T-helper 2 cell (primary cell): ENCODE measurements at regions not wholly inside any gene's neighbourhood (a gene's known extent, or its start where the extent isn't known, plus 50 kb on each side); places are given as distances from the start of the nearest gene placed in this dataset.
A peak's percentile ranks its signal among the peaks of the same experiment; 100 is the strongest.

Experiments used
- DNase-seq, 5 experiments: peaks; one replicate each; pipeline versions ENCODE4 v3.0.0 to v3.0.0-alpha.2; 2012 to 2022

DNA sequence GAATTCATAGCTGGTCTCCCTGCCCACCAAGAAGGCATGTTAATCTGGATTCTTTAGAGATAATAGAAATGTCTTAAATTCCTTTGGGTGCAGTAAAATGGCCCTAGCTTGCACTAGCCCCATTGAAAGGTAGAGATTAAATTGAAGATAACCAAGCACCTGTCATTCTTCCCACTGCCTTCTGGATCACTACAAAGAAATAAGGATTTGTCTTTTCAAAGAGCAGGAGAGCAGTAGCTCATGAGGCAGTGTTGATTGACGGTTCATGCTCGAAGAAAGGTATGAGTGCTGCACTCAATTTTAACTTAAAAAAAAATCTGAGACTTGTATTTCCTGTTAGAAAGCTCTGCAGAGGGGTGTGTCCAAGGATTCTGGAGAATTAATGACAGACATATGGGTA is 74.9 kb upstream of the F3 start:
- DNase-seq: no peak

GRCh38 chr1:94614996-94615395 is 73.4 kb upstream of the F3 start:
- no peak for DNase-seq

GRCh38 chr1:94614168-94614815 is 72.7 kb upstream of the F3 start:
- DNase-seq: no peak

- DNase-seq: no peak
Measured at GRCh38 chr1:94612525-94613204, 71.1 kb upstream of the F3 start.

- DNase-seq: no peak
Measured at GRCh38 chr1:94611681-94612475, 70.3 kb upstream of the F3 start.

- no peak for DNase-seq
Measured at GRCh38 chr1:94609619-94610018, 68.1 kb upstream of the F3 start.

- DNase-seq: no peak
Measured at GRCh38 chr1:94608852-94609530, 67.4 kb upstream of the F3 start.

GRCh38 chr1:94608142-94608851 is 66.7 kb upstream of the F3 start:
- no peak for DNase-seq

DNA sequence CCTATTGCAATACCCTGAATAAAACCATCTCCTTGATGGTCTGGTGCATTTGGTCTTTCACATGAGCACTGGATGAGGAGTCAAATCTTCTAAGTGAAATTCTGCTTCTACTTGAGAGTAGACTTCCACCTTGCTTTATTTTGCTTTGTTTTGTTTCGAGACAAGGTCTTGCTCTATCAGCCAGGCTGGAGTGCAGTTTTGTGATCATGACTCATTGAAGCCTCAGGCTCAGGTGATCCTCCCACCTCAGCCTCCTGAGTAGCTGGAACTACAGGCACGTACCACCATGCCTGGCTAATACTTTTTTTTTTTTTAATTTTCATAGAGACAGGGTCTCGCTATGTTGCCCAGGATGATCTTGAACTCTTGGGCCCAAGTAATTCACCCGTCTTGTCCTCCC is 65.8 kb upstream of the F3 start:
- no peak for DNase-seq

DNA sequence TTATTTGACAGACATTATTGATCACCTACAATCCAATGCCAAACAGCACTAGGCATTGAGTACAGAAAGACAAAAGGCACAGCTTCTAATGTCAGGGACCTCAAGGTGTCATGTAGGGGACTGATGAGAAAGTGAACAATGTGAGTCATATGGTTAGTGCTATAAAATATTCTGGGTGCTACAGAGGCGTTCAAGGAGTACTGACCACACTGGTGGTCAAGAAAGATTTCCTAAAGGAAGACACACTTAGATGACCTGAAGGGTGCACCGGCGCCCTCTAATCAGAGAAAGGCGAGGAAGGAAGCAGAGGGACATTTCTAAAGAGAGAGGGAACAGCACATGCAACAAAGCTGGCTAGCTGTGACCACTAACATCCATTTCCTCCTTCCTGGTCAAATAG is 64.9 kb upstream of the F3 start:
- no peak for DNase-seq

- DNase-seq: no peak
Measured at GRCh38 chr1:94603663-94604062, 62.1 kb upstream of the F3 start.

DNA sequence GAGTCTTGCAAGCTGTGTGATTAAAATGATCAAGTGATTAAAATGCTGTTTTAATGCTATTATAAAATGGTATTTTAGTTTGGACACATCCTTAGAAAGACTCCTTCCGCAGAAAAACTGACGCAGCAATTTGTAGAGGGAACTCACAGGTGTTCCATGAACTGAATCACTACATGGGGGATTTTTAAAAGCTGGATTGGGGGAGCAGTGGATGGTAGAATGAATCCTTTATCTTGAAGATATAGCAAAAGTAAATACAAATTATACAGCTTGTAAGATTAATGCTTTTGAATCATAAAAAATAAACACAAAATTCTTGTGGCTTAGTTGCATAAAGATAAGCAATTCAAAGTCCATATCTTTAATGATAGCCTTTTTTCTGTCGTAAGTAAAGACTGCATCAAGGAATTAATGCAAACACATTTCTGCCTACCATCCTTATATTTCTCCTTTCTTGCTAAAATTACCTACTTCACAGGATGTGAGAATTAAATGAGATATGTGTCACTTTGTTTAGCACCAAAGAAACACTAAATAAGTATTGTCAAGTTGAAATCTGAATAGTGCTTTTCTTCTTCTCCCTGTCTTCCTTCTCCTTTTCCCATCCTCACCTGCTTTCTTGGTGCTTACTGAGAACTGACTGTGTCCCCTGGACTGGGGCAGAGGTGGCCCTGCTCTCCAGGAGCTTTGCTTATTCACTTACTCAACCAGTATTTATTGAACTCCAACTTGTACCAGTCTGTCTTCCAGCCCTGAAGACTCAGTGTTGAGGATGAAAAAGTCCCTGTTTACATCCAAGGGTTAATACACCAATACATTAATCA is 61.5 kb upstream of the F3 start:
- no peak for DNase-seq

DNA sequence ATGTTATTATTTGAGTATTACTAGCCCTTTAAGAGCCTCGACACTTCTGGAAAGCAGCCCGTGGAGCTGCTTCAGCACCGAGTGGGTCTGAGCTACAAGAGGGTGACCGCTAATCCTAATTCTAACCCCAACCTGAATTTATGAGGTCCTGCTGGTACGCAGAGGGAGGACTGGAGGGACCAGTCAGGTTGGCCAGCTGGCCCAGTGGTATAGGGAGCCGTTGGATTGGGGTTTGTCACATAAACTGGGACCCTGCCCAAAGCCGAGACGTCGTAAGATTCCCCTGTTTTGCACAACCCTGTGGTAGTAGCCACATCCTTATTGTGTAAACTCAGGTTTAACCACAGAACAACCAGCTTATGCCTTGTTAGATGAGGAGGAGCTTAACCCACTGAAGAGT is 60.8 kb upstream of the F3 start:
- DNase-seq: peak in 2 of 5 experiments; percentile 30 to 93

GRCh38 chr1:94600556-94600955 is 59.0 kb upstream of the F3 start:
- no peak for DNase-seq

DNA sequence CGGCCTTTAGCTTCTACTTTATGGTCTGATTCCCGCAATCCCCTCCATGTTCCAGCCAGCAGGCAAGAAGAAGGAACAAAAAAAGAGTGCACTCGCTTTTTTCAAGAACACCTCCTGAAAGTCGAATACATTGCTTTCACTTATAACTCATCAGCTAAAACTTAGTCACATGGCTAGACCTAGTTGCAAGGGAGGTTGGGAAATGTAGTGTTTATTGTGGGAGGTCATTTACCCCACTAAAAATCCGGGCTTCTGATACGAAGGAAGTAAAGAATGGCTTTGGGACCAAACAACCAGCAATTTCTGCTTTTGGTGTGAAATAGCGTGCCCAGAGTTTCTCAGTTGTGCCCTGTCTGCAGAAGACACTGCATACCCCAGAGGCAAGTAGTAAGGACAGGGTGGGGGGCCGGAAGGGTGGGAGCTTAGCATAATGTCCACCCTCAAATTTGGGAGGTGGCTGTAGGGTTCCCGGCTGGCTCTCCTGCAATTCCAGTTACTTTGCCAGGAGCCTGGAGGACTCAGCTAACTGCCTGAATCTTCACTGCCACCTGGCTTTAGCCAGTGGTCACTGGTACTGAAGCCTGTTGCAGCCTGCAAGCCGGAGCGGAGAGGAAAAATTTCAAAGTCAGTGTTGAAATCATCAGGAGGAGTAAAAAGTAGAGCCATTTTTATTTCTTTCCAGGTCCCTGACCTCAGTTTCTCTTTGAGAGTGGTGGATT is 57.7 kb upstream of the F3 start:
- DNase-seq: no peak

DNA sequence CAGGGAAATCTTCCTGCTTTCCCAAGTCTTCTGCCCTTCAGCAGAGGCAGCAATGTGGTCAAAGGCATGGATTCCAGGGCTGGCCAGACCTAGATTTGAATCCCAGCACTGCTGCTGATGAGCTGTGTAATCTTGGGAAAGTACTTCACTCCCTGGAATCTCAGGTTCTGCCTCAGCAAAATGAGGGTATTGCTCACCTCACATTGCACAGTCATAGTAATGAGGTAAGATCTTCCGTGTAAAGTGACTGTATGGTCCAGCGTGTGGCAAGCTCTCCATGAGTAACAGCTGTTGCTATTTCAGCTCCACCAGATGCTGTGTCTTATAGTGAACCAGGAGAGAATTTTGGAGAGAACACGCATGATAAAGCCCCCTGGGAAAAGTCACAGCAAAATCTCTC is 56.1 kb upstream of the F3 start:
- DNase-seq: no peak

GRCh38 chr1:94596260-94596659 is 54.7 kb upstream of the F3 start:
- DNase-seq: no peak

- DNase-seq: no peak
Measured at GRCh38 chr1:94595658-94596057, 54.1 kb upstream of the F3 start.

DNA sequence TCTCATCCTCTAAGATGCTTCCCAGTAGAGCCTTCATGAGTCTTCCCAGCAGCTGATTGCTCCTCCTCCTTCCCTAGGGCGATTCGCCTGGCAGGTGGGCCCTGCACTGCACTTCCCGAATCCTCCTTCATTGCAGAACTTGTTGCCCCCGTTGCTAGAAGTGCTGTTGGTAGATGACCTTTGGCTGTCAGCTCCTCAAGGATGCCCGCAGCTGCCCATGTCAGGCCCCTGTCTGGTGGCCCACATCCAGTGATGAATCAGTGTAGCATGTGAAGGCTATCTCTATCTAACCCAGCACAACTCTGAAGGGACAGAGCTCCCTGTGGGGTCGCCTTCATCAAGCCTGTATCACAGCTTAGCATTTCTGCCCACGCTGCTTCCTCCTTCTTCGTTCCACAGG is 52.1 kb upstream of the F3 start:
- DNase-seq: no peak

- no peak for DNase-seq
Measured at GRCh38 chr1:94592571-94592920, 51.0 kb upstream of the F3 start.
